ENCODE measurements at regions not wholly inside any gene's neighbourhood (a gene's known extent, or its start where the extent isn't known, plus 50 kb on each side); places are given as distances from the start of the nearest gene placed in this dataset.

- TF ChIP-seq PATZ1 (CRISPR knock-in tag; IDR thresholded peaks at IDR 0.05; ENCODE audit: borderline replicate concordance) (no peak), POU6F1 (CRISPR knock-in tag; IDR thresholded peaks at IDR 0.05; ENCODE audit: borderline replicate concordance, low read depth) (no peak), SNAI2 (CRISPR knock-in tag; IDR thresholded peaks at IDR 0.05) (no peak), CSRNP3 (CRISPR knock-in tag; IDR thresholded peaks at IDR 0.05) (no peak), TCF4 (CRISPR knock-in tag; IDR thresholded peaks at IDR 0.05; ENCODE audit: borderline replicate concordance) (no peak), BACH2 (CRISPR knock-in tag; IDR thresholded peaks at IDR 0.05; ENCODE audit: borderline replicate concordance) (no peak), OSR1 (CRISPR knock-in tag; IDR thresholded peaks at IDR 0.05) (no peak), ZC3H10 (CRISPR knock-in tag; IDR thresholded peaks at IDR 0.05) (no peak), TOX (CRISPR knock-in tag; IDR thresholded peaks at IDR 0.05; ENCODE audit: borderline replicate concordance) (no peak), ARNTL (CRISPR knock-in tag; IDR thresholded peaks at IDR 0.05; ENCODE audit: borderline replicate concordance, low read depth) (no peak), ZNF70 (CRISPR knock-in tag; IDR thresholded peaks at IDR 0.05) (no peak), ZNF565 (CRISPR knock-in tag; conservative IDR thresholded peaks at IDR 0.05; ENCODE audit: low read depth) (no peak)
- ATAC-seq: no peak
Measured at GRCh38 chr13:19058566-19058965, 123.1 kb downstream of the TUBA3C start.

- TF ChIP-seq ZNF565 (CRISPR knock-in tag; conservative IDR thresholded peaks at IDR 0.05; ENCODE audit: low read depth) (no peak), TSHZ2 (CRISPR knock-in tag; IDR thresholded peaks at IDR 0.05) (no peak)
Measured at GRCh38 chr13:19057588-19058340, 123.9 kb downstream of the TUBA3C start.

GRCh38 chr13:19056984-19057490 is 124.6 kb downstream of the TUBA3C start:
- TF ChIP-seq PPARA (CRISPR knock-in tag; IDR thresholded peaks at IDR 0.05; ENCODE audit: borderline replicate concordance) (no peak), ZNF70 (CRISPR knock-in tag; IDR thresholded peaks at IDR 0.05) (no peak), ZNF8 (CRISPR knock-in tag; IDR thresholded peaks at IDR 0.05) (no peak), POU6F1 (CRISPR knock-in tag; IDR thresholded peaks at IDR 0.05; ENCODE audit: borderline replicate concordance, low read depth) (no peak), ZFP30 (CRISPR knock-in tag; IDR thresholded peaks at IDR 0.05) (no peak), OSR1 (CRISPR knock-in tag; IDR thresholded peaks at IDR 0.05) (no peak), SNAI2 (CRISPR knock-in tag; IDR thresholded peaks at IDR 0.05) (no peak), ZC3H10 (CRISPR knock-in tag; IDR thresholded peaks at IDR 0.05) (no peak), TSHZ2 (CRISPR knock-in tag; IDR thresholded peaks at IDR 0.05) (no peak), ZFP3 (CRISPR knock-in tag; IDR thresholded peaks at IDR 0.05) (no peak), TOX (CRISPR knock-in tag; IDR thresholded peaks at IDR 0.05; ENCODE audit: borderline replicate concordance) (no peak), RARB (CRISPR knock-in tag; IDR thresholded peaks at IDR 0.05) (no peak)
- no peak for ATAC-seq

More at GRCh38 chr13:19057588-19058340, 123.9 kb downstream of the TUBA3C start:
- ATAC-seq: no peak
